Breast epithelium (tissue), 4 donors: ENCODE measurements at regions not wholly inside any gene's neighbourhood (a gene's known extent, or its start where the extent isn't known, plus 50 kb on each side); places are given as distances from the start of the nearest gene placed in this dataset.

ENCODE experiments used
- DNase-seq, 2 donors: peaks; one replicate each; pipeline ENCODE4 v3.0.0-alpha.2; 2019; ENCODE audit warnings: low spot score in 2 of 2
- H3K27ac ChIP-seq, 2 donors: fragments of 200-600 bp; sonication (generic) in 1 of 2; one replicate each; pipeline ENCODE4 v1.5.1; 2016 to 2019; ENCODE audit warnings: mild to moderate bottlenecking in 1 of 2
- H3K27me3 ChIP-seq, 2 donors: fragments of 200-600 bp; sonication (generic) in 1 of 2; one replicate each; pipeline versions ENCODE4 v1.5.1 to v1.6.0; 2017 to 2019; ENCODE audit warnings: control low read depth in 1 of 2, mild to moderate bottlenecking in 1 of 2
- H3K36me3 ChIP-seq: fragments of 200-600 bp; one replicate; pipeline ENCODE4 v1.5.1; 2019
- H3K4me1 ChIP-seq, 2 donors: fragments of 200-600 bp; sonication (generic); one replicate each; pipeline ENCODE4 v1.5.1; 2016 to 2019; ENCODE audit warnings: control low read depth in 1 of 2
- H3K4me3 ChIP-seq, 3 donors: fragments of 200-600 bp; sonication (generic); 1 replicate in 2 of 3; 2 replicates in 1 of 3; pipeline ENCODE4 v1.5.1; 2016 to 2019; ENCODE audit warnings: mild to moderate bottlenecking in 3 of 3, moderate library complexity in 2 of 3
- H3K9me3 ChIP-seq, 2 donors: fragments of 200-600 bp; sonication (generic) in 1 of 2; one replicate each; pipeline ENCODE4 v1.5.1; 2016 to 2019; ENCODE audit warnings: control low read depth in 1 of 2
- POLR2A ChIP-seq: fragments of 450-650 bp; IDR thresholded peaks from one replicate; pipeline ENCODE4 v1.6.1; 2016; ENCODE audit warnings: antibody characterized with exemption, mild to moderate bottlenecking, moderate library complexity
- POLR2AphosphoS5 ChIP-seq, 3 donors: sonication (generic); formaldehyde crosslinking; IDR thresholded peaks; one replicate each; pipeline ENCODE4 v1.6.1; 2017; ENCODE audit warnings: antibody characterized with exemption in 3 of 3
- intact Hi-C: fragments of 100-400 bp; cut with DNase I; formaldehyde crosslinking; loops from one replicate; pipeline ENCODE4 v1.15.1; 2023; ENCODE audit warnings: low total_unique reads
- TF ChIP-seq, protein P1 (sequence below), 3 donors: fragments of 450-650 bp; IDR thresholded peaks; one replicate each; pipeline ENCODE4 v1.5.1; 2016 to 2017; ENCODE audit warnings: antibody characterized with exemption in 3 of 3, mild to moderate bottlenecking in 3 of 3, moderate library complexity in 3 of 3

DNA sequence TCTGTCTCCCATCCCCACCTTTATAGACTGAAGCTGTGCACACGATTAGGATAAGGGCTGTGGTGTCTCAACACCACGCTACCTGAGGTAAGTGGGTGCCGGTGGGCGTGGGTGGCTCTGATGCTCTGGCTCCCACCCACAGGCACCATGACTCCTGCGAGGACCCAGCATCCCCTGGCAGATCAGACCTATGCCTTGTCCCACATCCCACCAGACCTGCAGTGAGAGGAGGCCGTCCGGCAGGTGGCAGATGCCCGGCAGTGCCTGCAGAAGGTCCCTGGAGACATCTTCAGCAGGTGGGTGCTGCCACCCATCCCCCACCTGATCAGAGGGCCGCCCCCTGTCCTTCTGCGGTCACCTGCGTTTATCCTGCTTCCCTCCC is 104.4 kb upstream of the PRB2 start:
- Histone ChIP-seq H3K27me3 (peaks cover 0 to 15% of the 10 kb centered on the region in 2 donors), H3K4me3 (no peak overlapping the region), H3K36me3 (no peaks in the 10 kb centered on the region), H3K27ac (no peak overlapping the region), H3K4me1 (no peaks in the 10 kb centered on the region), H3K9me3 (no peaks in the 10 kb centered on the region)
- no peak for DNase-seq
- intact Hi-C loops: no loop called here
- no peak for TF ChIP-seq POLR2A
- no peak for TF ChIP-seq POLR2AphosphoS5 (IDR thresholded peaks at IDR 0.05)
- TF ChIP-seq, protein P1, sequence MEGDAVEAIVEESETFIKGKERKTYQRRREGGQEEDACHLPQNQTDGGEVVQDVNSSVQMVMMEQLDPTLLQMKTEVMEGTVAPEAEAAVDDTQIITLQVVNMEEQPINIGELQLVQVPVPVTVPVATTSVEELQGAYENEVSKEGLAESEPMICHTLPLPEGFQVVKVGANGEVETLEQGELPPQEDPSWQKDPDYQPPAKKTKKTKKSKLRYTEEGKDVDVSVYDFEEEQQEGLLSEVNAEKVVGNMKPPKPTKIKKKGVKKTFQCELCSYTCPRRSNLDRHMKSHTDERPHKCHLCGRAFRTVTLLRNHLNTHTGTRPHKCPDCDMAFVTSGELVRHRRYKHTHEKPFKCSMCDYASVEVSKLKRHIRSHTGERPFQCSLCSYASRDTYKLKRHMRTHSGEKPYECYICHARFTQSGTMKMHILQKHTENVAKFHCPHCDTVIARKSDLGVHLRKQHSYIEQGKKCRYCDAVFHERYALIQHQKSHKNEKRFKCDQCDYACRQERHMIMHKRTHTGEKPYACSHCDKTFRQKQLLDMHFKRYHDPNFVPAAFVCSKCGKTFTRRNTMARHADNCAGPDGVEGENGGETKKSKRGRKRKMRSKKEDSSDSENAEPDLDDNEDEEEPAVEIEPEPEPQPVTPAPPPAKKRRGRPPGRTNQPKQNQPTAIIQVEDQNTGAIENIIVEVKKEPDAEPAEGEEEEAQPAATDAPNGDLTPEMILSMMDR (IDR thresholded peaks at IDR 0.05): no peak

DNA sequence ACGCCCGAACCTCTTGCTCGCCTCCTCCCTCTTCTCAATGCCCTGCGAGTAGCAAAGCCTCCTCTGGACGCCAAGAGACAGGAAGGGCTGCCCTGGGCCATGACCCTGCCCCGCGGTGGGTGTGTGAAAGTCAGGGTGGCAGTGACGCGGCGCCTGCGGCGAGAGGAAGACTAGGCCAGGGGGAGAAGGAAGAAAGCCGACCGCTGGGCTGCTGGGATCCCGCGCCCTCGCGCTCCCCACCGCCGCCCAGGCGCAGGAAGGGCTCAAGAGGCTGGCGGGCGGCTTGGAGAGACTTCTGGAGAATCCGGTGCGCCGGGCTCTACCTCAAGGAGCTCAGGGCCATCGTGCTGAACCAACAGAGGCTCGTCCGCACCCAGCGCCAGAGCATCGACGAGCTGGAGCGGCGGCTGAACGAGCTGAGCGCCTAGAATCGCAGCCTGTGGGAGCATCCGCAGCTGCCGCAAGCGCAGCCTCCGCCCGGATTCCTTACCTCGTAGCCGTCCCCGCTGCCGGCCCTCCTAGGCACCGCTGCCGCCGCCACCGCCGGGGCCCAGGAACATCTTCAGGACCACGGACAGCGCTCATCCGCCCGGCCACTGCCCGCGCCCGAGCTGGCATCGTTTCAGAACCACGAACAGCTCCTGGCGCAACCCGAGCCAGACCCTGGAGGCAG is 105.0 kb upstream of the PRB2 start:
- Histone ChIP-seq H3K36me3 (no peaks in the 10 kb centered on the region), H3K4me3 (no peak overlapping the region), H3K9me3 (no peaks in the 10 kb centered on the region), H3K4me1 (no peaks in the 10 kb centered on the region), H3K27me3 (peaks cover 0 to 15% of the 10 kb centered on the region in 2 donors), H3K27ac (no peak overlapping the region)
- peak; percentile 65 to 90 for DNase-seq
- intact Hi-C loops: no loop called here
- TF ChIP-seq POLR2AphosphoS5 (IDR thresholded peaks at IDR 0.05): peak in 2 of 3 donors; percentile 37 to 47
- TF ChIP-seq POLR2A: no peak

DNA sequence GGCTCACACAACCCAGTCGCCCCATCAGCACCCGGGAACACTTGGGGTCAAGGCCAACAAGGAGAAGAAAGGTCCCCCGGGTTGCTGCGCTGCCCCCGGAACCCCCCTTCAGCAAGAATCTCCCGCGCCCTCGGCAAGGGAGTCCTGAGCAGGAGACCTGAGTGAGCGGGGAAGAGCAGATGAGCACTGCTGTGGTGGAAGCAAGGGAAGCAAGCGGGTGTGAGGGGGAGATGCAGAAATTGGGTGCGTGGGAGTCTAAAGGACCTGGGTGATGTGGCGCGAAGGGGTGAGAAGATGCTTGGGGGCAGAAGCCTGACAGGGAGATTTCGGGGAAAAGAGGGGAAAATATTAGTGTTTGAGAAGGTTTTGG is 105.5 kb upstream of the PRB2 start:
- no peaks in the 10 kb centered on the region for H3K36me3 ChIP-seq
- no peak for TF ChIP-seq POLR2A
- intact Hi-C loops: no loop called here

DNA sequence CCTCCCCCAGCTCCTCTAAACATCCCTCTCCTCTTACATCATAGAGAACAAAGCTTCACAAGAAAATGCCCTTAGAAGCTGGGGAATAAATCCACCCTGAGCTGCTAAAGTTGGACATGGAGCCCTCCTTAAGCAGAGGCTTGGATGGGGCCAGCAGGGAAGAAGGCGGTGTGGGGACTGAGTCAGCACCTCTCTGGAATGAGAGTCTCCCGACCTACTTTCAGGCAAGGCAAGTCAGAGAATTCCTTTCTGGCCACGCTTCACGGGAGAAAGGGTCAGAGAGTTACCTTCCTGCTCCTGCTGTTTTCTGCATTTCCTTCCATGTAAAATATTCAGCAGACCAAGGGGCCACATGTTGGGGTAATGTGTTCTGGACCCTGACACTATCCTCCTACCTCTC is 113.3 kb upstream of the PRB2 start:
- intact Hi-C loops: no loop called here
- Histone ChIP-seq H3K27ac (no peak overlapping the region), H3K27me3 (no peaks in the 10 kb centered on the region), H3K4me1 (no peaks in the 10 kb centered on the region), H3K36me3 (no peaks in the 10 kb centered on the region), H3K9me3 (no peaks in the 10 kb centered on the region), H3K4me3 (no peak overlapping the region)
- TF ChIP-seq, protein P1 (IDR thresholded peaks at IDR 0.05): no peak
- TF ChIP-seq POLR2A (no peak), POLR2AphosphoS5 (IDR thresholded peaks at IDR 0.05) (no peak)
- no peak for DNase-seq

More for the DNA sequence above, 105.5 kb upstream of the PRB2 start:
- peaks cover 0 to 15% of the 10 kb centered on the region in 2 donors for H3K27me3 ChIP-seq
- no peaks in the 10 kb centered on the region for H3K4me1 ChIP-seq
- no peaks in the 10 kb centered on the region for H3K9me3 ChIP-seq
- no peak overlapping the region for H3K4me3 ChIP-seq
- DNase-seq: no peak
- H3K27ac ChIP-seq: no peak overlapping the region

DNA sequence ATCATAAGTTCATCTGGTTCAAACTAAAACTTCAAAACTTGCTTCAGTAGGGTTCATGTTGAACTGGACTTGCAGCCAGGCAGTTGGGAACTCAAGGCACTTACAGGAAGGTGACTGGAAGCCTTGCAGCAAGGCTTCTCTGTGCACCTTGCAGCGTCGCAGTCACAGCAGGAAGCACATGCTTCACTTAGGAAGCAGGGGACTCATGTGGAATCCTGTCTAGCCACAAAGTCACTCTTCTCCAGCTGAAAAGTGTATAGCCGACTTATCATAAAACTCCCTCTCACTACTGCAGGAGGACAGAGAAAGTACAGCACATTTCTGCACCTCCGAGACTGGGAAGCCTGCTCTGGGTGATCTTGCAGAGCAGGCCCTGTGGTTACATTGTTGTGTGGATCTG is 114.0 kb upstream of the PRB2 start:
- Histone ChIP-seq H3K27ac (no peak overlapping the region), H3K4me3 (no peak overlapping the region), H3K9me3 (no peaks in the 10 kb centered on the region), H3K36me3 (no peaks in the 10 kb centered on the region), H3K4me1 (no peaks in the 10 kb centered on the region), H3K27me3 (no peaks in the 10 kb centered on the region)
- no peak for DNase-seq
- no peak for TF ChIP-seq POLR2AphosphoS5 (IDR thresholded peaks at IDR 0.05)
- no peak for TF ChIP-seq POLR2A
- TF ChIP-seq, protein P1 (IDR thresholded peaks at IDR 0.05): no peak
- intact Hi-C loops: no loop called here

DNA sequence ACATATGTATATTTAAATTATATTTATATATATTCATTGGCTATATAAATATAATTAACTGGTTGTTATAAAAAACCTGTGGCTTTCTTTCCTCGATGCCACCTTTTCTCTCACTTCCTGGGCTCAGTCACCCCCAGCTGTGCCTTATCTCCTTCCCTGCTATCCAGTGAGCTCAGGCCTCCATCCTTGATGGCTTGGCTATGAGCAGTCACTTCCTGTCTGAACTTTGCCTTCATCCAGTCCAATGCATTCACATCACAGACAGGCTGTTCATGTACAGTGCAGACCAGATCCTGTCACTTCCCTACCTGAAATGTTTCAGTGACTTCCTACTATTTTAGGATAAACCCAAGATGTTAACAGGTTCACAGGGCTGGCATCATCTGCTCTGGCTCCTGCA is 115.3 kb upstream of the PRB2 start:
- no peaks in the 10 kb centered on the region for H3K9me3 ChIP-seq
- no peak for DNase-seq
- TF ChIP-seq, protein P1 (IDR thresholded peaks at IDR 0.05): no peak
- TF ChIP-seq POLR2A (no peak), POLR2AphosphoS5 (IDR thresholded peaks at IDR 0.05) (no peak)
- no peaks in the 10 kb centered on the region for H3K4me1 ChIP-seq
- no peaks in the 10 kb centered on the region for H3K36me3 ChIP-seq
- H3K4me3 ChIP-seq: no peak overlapping the region
- no peaks in the 10 kb centered on the region for H3K27me3 ChIP-seq
- intact Hi-C loops: no loop called here
- no peak overlapping the region for H3K27ac ChIP-seq
